ENCODE measurements at regions not wholly inside any gene's neighbourhood (a gene's known extent, or its start where the extent isn't known, plus 50 kb on each side); places are given as distances from the start of the nearest gene placed in this dataset.
"Not testable (repeated sequence)": the region's sequence is repeated elsewhere in the genome, so short reads cannot be mapped to it uniquely, and the experiment has no call there.

DNA sequence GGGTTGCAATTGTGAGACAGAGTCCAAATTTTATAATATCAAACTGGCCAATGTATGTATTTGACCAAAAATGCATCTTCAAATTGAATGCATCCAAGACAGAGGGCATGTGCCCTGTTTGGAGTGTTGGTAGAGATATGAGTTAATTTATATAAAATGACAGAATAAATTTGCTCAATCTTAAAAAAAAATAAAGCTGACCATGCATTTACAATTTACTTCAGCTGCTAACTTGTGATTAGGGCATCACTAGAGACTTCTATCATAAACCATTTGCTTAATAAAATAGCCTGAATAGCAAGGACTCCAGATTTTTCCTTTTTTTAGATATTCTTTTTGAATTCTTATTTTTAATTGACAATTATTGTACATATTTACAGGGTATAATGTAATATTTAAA is 1345.8 kb downstream of the CDH11 start:
- no peak for DNase-seq
- H3K27ac Mint-ChIP-seq, result no peak overlapping the region
- no peak for ATAC-seq
- no peak overlapping the region for H3K4me3 Mint-ChIP-seq
- H3K4me1 Mint-ChIP-seq, result no peaks in the 10 kb centered on the region
- H3K27me3 Mint-ChIP-seq, result no peaks in the 10 kb centered on the region
- CTCF ChIA-PET, result no interaction called here
- no peaks in the 10 kb centered on the region for H3K36me3 Mint-ChIP-seq
- peaks cover 16% of the 10 kb centered on the region for H3K9me3 Mint-ChIP-seq (ENCODE audit: low read depth)

DNA sequence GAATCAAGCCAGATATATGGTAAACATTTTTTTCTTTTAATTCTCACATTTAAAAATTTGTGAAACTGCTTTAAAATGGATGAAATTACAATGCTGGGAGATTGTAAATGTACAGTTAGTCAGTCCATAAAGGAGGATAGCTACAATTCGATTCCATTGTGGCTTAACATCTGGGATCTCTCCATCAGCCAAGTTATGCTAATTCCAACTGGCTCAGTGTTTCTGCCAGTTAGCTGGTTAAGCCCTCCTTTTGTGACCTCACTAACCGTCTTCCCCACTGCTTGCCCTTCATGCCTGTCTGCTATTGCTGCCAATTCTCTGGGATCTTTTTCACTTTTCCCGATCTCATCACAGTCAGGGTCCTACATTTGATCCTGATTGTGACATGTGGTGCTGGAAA is 1347.6 kb downstream of the CDH11 start:
- no peak overlapping the region for H3K27ac Mint-ChIP-seq
- H3K4me3 Mint-ChIP-seq, result no peak overlapping the region
- no peaks in the 10 kb centered on the region for H3K36me3 Mint-ChIP-seq
- DNase-seq (no peak), ATAC-seq (no peak)
- H3K27me3 Mint-ChIP-seq, result no peaks in the 10 kb centered on the region
- no peaks in the 10 kb centered on the region for H3K4me1 Mint-ChIP-seq
- CTCF ChIA-PET, result no interaction called here
- peaks cover 17% of the 10 kb centered on the region for H3K9me3 Mint-ChIP-seq (ENCODE audit: low read depth)

DNA sequence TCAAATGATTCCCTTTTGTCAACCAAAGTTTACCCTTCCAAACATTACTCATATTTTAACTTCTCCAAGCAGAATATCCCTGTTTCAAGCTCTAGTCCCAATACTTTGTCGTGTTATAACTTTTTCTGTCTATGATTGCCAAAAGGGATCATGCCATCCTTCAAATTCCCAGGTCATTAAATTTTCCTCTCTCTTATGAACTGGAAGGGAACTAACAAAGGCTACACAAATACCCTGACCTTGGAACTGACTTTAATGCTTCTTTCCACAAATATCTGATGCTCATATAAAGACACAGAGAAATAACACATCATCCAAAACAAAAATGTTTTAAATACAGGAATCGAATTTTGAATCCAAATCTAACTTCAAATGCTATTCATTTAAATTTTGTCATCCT is 1352.7 kb downstream of the CDH11 start:
- DNase-seq, result no peak
- ATAC-seq, result no peak
- Mint-ChIP-seq H3K27ac (no peak overlapping the region), H3K36me3 (no peaks in the 10 kb centered on the region), H3K9me3 (ENCODE audit: low read depth) (peaks cover 12% of the 10 kb centered on the region), H3K4me3 (no peak overlapping the region), H3K27me3 (no peaks in the 10 kb centered on the region), H3K4me1 (no peaks in the 10 kb centered on the region)
- CTCF ChIA-PET, result no interaction called here

DNA sequence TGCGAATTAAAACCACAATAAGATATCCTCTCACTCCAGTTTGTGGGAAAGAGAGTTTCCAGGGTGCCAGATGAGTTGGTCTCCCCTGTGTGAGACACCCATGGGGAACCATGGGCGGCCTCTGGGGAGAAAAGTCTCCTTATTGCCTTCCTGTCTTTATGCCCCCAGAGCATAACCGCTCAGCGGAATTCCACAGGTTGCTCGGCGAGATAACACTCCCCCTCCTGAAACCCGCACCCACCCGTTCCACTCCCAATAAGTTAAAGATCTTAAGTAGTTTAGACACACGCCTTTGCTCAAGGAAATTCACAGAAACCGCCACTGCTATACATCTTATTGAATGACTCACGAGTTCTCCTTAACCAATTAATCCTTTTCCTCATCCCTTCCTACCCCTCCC is 1361.6 kb downstream of the CDH11 start:
- CTCF ChIA-PET, H3K4me1 Mint-ChIP-seq, H3K27ac Mint-ChIP-seq, H3K4me3 Mint-ChIP-seq, ATAC-seq, H3K27me3 Mint-ChIP-seq, H3K36me3 Mint-ChIP-seq, DNase-seq: not testable (repeated sequence)
- peaks cover 14% of the 10 kb centered on the region for H3K9me3 Mint-ChIP-seq (ENCODE audit: low read depth)

DNA sequence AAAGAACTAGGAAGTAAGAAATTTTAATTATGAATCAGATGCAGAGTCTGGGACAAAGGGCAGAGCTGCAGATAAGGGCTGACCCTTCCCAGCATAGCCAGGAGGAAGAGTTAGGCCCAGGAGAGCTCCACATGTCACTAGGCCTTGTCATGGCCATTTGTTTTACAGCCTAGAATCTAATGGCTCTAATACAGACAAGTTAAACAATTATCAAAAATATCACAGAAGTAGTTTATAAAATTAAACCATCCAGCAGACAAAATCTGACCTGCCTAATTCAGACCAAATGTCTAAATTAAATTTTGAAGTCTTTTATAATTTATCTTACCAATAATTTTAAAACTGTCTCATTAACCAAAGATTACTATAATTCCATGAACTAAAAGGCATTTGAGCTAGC is 1369.5 kb downstream of the CDH11 start:
- H3K4me1 Mint-ChIP-seq, result no peaks in the 10 kb centered on the region
- CTCF ChIA-PET, result no interaction called here
- no peak overlapping the region for H3K27ac Mint-ChIP-seq
- ATAC-seq, result no peak
- DNase-seq, result no peak
- H3K4me3 Mint-ChIP-seq, result no peak overlapping the region
- no peaks in the 10 kb centered on the region for H3K27me3 Mint-ChIP-seq
- H3K9me3 Mint-ChIP-seq (ENCODE audit: low read depth), result peaks cover 16% of the 10 kb centered on the region
- no peaks in the 10 kb centered on the region for H3K36me3 Mint-ChIP-seq

DNA sequence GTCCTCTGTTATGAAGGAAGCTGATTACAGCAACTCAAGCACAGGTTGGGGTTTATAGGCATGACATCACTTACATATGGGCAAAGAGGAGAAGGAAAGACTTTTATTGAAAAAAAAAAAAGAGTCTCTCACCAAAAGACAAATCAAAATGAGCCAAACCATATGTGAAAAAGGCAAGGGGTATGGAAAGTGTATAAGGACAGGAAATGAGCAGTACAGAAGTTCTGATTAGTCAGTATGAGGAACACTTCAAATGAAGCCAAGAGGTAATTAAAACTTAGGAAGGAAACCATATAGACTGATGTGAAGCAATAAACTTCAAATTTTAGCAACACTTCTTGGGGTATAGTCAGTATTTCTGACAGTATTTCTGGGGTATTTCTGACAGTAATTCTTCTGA is 1372.6 kb downstream of the CDH11 start:
- CTCF ChIA-PET, result no interaction called here
- H3K4me3 Mint-ChIP-seq, result no peak overlapping the region
- no peak overlapping the region for H3K27ac Mint-ChIP-seq
- ATAC-seq (no peak), DNase-seq (no peak)
- H3K4me1 Mint-ChIP-seq, result no peaks in the 10 kb centered on the region
- no peaks in the 10 kb centered on the region for H3K36me3 Mint-ChIP-seq
- peaks cover 24% of the 10 kb centered on the region for H3K9me3 Mint-ChIP-seq (ENCODE audit: low read depth)
- H3K27me3 Mint-ChIP-seq, result no peaks in the 10 kb centered on the region

DNA sequence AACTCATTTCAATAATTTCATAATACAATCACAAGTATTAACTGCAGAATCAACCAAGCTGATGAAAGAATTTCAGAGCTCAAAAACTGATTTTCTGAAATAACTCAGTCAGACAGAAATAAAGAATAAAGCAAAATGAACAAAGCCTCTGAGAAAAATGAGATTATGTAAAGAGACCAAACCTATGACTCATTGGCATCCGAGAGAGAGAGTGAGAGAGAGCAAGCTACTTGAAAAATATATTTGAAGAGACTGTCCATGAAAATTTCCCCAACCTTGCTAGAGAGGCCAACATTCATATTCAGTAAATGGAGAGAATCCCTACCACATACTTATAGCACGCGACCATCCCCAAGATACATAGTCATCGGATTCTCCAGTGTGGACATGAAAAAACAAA is 1376.4 kb downstream of the CDH11 start:
- DNase-seq (no peak), ATAC-seq (no peak)
- Mint-ChIP-seq H3K27me3 (no peaks in the 10 kb centered on the region), H3K9me3 (ENCODE audit: low read depth) (peaks cover 27% of the 10 kb centered on the region), H3K36me3 (no peaks in the 10 kb centered on the region), H3K4me3 (no peak overlapping the region), H3K4me1 (no peaks in the 10 kb centered on the region), H3K27ac (no peak overlapping the region)
- CTCF ChIA-PET, result no interaction called here

DNA sequence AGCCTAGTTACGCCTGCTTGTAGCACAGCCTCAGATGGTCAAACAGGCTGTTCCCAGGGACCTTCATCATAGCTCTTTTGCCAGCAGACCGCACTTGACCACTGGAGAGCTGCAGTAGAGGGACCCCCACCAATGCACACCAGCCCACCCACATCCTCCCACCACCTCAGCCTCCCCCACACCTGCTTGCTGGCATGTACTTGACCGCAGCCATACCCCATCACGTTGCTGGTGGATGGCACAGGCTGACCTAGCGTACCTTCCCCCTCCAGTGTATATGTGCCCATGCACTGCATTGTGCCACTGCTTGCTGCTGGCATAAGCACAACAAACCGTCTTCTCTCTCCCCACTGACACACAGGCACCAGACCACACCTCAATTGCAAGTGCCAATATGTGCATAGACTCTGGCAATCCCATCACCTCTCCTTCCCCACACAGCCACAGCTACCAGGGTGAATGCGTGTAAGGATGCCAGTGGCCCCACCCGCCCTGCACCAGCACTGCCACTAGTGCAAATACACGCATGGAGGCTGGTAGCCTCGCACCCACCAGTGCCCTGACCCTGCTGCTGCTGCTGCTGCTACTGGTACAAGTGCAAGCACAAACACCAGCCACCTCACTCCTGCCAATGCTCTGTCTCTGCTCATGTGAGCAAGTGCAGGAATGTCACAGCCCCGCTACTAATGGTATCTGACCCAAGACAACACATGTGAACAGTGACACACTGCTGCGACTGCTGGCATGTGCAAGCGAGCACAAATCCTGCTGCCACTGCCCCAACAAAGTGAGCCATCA is 1377.6 kb downstream of the CDH11 start:
- CTCF ChIA-PET, result no interaction called here
- Mint-ChIP-seq H3K27me3 (no peaks in the 10 kb centered on the region), H3K9me3 (ENCODE audit: low read depth) (peaks cover 25% of the 10 kb centered on the region), H3K27ac (no peak overlapping the region), H3K4me1 (no peaks in the 10 kb centered on the region), H3K36me3 (no peaks in the 10 kb centered on the region), H3K4me3 (no peak overlapping the region)
- DNase-seq (no peak), ATAC-seq (no peak)

DNA sequence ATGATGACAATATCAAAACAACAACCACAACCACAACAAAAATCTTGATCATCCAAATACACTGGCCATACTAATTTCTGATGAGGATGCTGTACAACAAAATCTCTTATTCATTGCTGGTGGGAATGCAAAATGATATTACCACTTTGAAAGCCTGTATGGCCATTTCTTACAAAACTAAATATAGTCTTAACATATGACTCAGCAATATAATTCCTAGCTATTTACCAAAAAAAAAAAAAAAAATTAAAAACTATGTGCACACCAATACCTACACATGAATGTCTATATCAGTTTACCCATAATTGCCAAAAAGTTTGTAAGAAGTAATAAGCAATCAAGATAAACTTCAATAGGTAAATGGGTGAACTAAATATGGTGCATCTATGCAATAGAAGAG is 1379.7 kb downstream of the CDH11 start:
- H3K27me3 Mint-ChIP-seq, result no peaks in the 10 kb centered on the region
- peaks cover 26% of the 10 kb centered on the region for H3K9me3 Mint-ChIP-seq (ENCODE audit: low read depth)
- ATAC-seq (no peak), DNase-seq (no peak)
- no peaks in the 10 kb centered on the region for H3K36me3 Mint-ChIP-seq
- H3K4me1 Mint-ChIP-seq, result no peaks in the 10 kb centered on the region
- no peak overlapping the region for H3K4me3 Mint-ChIP-seq
- no peak overlapping the region for H3K27ac Mint-ChIP-seq
- CTCF ChIA-PET, result no interaction called here

DNA sequence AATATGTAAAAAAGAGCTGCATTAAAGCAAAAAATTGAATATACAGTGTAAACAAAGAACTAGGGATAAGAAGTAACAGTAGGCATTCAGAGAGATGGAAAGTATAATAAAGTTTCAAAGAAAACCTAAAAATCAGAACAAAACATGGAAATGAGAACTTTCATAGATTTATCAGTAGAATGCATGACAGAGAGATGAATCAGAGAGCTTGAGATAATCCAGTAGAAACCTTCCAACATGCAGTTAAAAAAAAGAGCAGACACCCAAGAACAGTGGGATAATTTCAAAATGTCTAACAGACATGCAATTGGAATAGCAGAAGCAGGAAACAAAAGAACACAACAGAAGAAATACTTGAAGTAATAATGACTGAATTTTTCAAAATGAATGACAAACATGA is 1384.2 kb downstream of the CDH11 start:
- no peaks in the 10 kb centered on the region for H3K4me1 Mint-ChIP-seq
- no peaks in the 10 kb centered on the region for H3K27me3 Mint-ChIP-seq
- DNase-seq (no peak), ATAC-seq (no peak)
- H3K9me3 Mint-ChIP-seq (ENCODE audit: low read depth), result peaks cover 18% of the 10 kb centered on the region
- H3K36me3 Mint-ChIP-seq, result no peaks in the 10 kb centered on the region
- CTCF ChIA-PET, result no interaction called here
- no peak overlapping the region for H3K27ac Mint-ChIP-seq
- H3K4me3 Mint-ChIP-seq, result no peak overlapping the region

DNA sequence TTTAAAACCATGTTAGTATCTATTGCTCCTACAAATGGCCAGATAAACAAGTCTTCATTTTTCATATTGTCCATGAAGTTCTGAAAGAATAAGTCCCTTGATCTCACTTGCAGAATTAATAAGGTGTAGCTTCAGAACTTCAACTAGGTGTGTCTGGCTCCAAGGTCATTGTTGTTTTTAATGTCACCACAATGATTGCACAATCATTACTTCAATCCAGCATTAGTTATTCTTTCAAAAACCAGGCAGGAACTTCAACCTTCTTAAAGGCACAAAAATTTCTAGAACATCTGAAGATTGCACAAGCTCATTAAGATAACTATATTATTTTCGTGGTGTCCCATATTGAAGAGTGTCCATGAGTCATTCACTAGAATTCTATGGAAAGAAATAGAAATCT is 1386.4 kb downstream of the CDH11 start:
- Mint-ChIP-seq H3K4me1 (no peaks in the 10 kb centered on the region), H3K4me3 (no peak overlapping the region), H3K36me3 (no peaks in the 10 kb centered on the region), H3K27ac (no peak overlapping the region), H3K9me3 (ENCODE audit: low read depth) (peaks cover 18% of the 10 kb centered on the region), H3K27me3 (no peaks in the 10 kb centered on the region)
- CTCF ChIA-PET, result no interaction called here
- DNase-seq, result no peak
- ATAC-seq, result no peak

DNA sequence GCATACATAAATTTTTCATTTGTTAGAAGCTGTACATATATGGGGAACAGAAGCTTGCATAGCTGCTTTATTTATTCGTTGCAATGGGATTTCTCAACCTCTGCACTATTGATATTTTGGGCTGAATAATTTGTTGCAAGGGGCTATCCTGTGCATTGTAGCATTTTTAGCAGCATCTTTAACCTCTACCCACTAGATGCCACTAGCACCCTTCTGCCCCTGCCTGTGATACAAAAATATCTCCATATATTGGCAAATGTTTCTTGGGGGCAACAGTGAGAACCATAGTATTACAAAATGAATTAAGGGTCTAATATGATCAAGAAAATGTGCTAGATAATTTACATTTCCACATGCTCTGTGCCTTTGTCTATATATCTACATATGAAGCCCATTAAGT is 1401.0 kb downstream of the CDH11 start:
- ATAC-seq (no peak), DNase-seq (no peak)
- H3K4me3 Mint-ChIP-seq, result no peak overlapping the region
- CTCF ChIA-PET, result no interaction called here
- no peaks in the 10 kb centered on the region for H3K36me3 Mint-ChIP-seq
- H3K4me1 Mint-ChIP-seq, result no peaks in the 10 kb centered on the region
- no peaks in the 10 kb centered on the region for H3K27me3 Mint-ChIP-seq
- no peak overlapping the region for H3K27ac Mint-ChIP-seq
- peaks cover 22% of the 10 kb centered on the region for H3K9me3 Mint-ChIP-seq (ENCODE audit: low read depth)

DNA sequence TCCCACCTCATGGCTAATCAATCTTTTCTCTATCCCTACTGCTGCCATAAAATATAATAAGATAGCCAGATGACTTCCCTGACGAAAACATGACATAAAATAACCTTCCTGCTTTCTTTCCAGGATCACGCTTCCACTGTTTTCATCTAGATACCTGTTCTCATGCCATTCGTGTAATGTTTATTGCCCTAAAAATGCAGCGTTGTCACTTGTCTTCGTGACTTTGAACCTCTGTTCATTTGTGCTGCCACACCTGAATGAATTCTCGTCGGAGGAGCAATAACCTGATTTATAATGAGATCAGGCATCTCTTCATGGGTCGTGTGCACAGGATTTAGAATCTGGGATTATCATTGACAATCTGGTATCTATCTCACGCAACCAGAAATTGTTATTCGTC is 1401.9 kb downstream of the CDH11 start:
- CTCF ChIA-PET, result no interaction called here
- Mint-ChIP-seq H3K36me3 (no peaks in the 10 kb centered on the region), H3K4me1 (no peaks in the 10 kb centered on the region), H3K27me3 (no peaks in the 10 kb centered on the region), H3K4me3 (no peak overlapping the region), H3K27ac (no peak overlapping the region), H3K9me3 (ENCODE audit: low read depth) (peaks cover 22% of the 10 kb centered on the region)
- DNase-seq (no peak), ATAC-seq (no peak)

DNA sequence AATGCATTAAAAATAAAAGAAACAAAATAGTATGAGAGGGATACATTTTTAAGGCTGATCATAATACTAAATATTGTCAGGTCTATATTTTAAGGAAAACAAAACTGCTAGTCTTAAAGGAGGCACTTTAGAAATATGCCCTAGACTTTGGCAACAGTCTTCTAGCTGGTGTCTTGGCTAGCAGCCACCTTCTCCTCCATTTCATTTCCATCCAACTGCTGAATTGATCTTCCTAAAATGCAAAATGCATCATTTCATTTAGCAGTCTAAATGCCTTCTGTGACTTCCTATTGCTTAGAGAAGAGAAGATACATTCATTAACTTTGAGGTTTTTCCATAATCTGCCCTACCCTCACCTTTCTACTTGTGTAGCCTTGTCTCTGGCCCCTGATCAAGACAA is 1404.1 kb downstream of the CDH11 start:
- DNase-seq, result no peak
- Mint-ChIP-seq H3K27me3 (no peaks in the 10 kb centered on the region), H3K27ac (no peak overlapping the region), H3K9me3 (ENCODE audit: low read depth) (peaks cover 20% of the 10 kb centered on the region), H3K4me3 (no peak overlapping the region), H3K4me1 (no peaks in the 10 kb centered on the region), H3K36me3 (no peaks in the 10 kb centered on the region)
- ATAC-seq, result no peak
- CTCF ChIA-PET, result no interaction called here

DNA sequence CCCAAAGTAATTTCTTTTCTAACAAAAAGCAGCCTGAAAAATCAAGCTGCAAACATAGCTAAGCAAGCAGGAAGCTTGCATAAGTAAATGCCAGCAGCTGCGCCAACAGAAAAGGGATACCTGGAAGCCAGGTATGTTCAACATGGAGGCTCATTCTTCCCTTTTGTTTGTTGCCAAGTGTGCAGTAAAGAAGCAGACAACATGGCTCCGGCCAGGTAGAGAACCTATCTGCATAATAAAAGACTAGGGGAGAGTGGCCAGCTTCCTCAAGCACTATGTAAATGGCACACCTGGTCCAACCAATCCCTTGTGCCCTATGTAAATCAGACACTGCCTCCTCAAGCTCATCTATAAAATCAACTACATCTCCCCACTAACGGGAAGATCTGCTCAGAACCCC is 1407.0 kb downstream of the CDH11 start:
- Mint-ChIP-seq H3K36me3 (no peaks in the 10 kb centered on the region), H3K9me3 (ENCODE audit: low read depth) (peaks cover 15% of the 10 kb centered on the region), H3K4me3 (no peak overlapping the region), H3K4me1 (no peaks in the 10 kb centered on the region), H3K27ac (no peak overlapping the region), H3K27me3 (no peaks in the 10 kb centered on the region)
- ATAC-seq (no peak), DNase-seq (no peak)
- CTCF ChIA-PET, result no interaction called here
